ENCODE measurements at regions not wholly inside any gene's neighbourhood (a gene's known extent, or its start where the extent isn't known, plus 50 kb on each side); places are given as distances from the start of the nearest gene placed in this dataset.

DNA sequence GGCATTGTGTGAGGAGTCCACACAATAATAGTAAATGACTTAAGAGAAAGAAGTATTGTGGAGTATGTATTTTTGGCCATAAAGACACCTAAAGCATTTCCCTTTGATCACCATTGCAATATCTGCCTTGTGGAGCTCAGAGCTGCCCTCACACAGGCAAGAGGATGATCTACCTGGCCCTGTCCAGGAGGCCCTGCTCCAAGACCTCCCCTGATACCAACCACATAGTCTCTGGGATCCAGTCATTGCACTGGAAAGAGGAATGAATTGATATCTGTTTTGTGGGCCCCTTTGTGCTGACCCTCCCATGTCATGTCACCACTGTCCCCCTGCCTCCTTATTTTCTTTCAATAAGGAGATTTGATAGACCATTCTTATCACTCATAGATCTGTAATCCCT lies 430.6 kb upstream of the TNP1 start:
- Histone ChIP-seq H3K27ac (no peak overlapping the region), H3K27me3 (peaks cover 0 to 91% (median 0%) of the 10 kb centered on the region in 11 experiments; a peak in 4 of 22 replicates), H3K9me3 (replicated peaks in 1 of 11) (peaks cover 0 to 17% (median 12%) of the 10 kb centered on the region in 11 experiments; a peak in 18 of 22 replicates), H3K36me3 (no peaks in the 10 kb centered on the region), H3K9ac (no peak overlapping the region), H3K4me2 (no peak overlapping the region), H3K4me3 (no peak overlapping the region), H4K20me1 (no peaks in the 10 kb centered on the region), H3K4me1 (no peaks in the 10 kb centered on the region)
- no peak for TF ChIP-seq Cebpa-rat (IDR thresholded peaks at IDR 0.05)

DNA sequence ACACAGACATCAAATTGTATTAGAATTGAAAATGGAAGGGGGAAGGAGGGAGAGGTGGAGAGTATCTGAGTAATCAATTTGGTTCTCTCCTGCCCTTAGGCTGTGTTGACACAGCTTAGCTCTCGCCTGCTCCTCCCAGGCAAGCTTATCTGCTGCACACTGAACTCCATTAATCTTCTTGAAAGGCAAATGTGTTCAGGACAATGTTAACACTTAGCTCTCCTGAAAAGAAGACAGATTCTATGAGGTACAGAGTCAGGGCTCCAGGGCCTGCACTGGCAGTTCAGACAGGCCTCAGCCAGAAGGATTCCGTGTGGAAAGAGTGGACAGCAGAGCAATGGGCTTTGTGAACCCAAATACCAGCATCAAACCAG lies 430.0 kb upstream of the TNP1 start:
- Histone ChIP-seq H3K27me3 (peaks cover 0 to 91% (median 0%) of the 10 kb centered on the region in 11 experiments; a peak in 4 of 22 replicates), H3K4me1 (no peaks in the 10 kb centered on the region), H3K9ac (no peak overlapping the region), H3K36me3 (no peaks in the 10 kb centered on the region), H3K4me3 (no peak overlapping the region), H3K9me3 (replicated peaks in 1 of 11) (peaks cover 0 to 17% (median 12%) of the 10 kb centered on the region in 11 experiments; a peak in 18 of 22 replicates), H4K20me1 (no peaks in the 10 kb centered on the region), H3K27ac (no peak overlapping the region), H3K4me2 (no peak overlapping the region)
- TF ChIP-seq Cebpa-rat (IDR thresholded peaks at IDR 0.05): no peak

DNA sequence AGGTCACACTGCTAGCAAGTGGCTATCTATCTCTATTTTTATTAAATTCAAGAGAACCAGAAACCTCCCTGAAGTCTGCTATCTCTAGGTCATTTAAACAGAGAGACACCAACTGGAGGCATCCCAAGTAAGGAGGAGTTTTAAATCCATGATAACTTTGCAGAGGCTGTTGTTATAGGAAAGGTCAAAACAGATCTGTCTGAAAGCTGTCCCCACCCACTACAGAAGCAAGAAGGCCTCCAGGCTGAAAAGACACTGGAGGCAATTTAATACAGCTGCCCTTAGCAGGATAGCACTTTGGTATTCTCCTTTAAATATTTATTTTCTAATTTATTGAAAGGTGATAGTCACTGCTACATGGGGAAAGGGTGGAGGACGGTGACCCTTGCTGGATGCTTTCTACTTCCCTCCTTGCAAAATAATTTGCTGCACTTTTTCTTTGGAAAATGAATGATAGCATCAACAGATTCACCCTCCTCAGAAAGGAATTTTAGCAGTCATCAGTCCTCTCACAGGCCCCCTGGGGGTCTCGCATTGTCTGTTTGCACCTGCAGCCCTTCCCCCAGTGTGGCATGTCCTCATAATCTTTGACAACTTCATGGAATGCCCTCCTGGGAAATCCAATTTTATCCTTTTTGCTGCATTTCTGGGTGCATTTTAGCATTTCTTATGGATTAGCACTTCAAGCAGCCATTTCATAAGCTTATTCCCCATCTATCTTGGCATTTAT lies 429.5 kb upstream of the TNP1 start:
- Histone ChIP-seq H3K4me1 (no peaks in the 10 kb centered on the region), H3K4me2 (no peak overlapping the region), H3K27me3 (peaks cover 0 to 91% (median 0%) of the 10 kb centered on the region in 11 experiments; a peak in 4 of 22 replicates), H3K27ac (no peak overlapping the region), H3K9me3 (replicated peaks in 1 of 11) (peaks cover 0 to 17% (median 12%) of the 10 kb centered on the region in 11 experiments; a peak in 18 of 22 replicates), H3K36me3 (no peaks in the 10 kb centered on the region), H4K20me1 (no peaks in the 10 kb centered on the region), H3K9ac (no peak overlapping the region), H3K4me3 (no peak overlapping the region)
- TF ChIP-seq Cebpa-rat (IDR thresholded peaks at IDR 0.05): no peak

DNA sequence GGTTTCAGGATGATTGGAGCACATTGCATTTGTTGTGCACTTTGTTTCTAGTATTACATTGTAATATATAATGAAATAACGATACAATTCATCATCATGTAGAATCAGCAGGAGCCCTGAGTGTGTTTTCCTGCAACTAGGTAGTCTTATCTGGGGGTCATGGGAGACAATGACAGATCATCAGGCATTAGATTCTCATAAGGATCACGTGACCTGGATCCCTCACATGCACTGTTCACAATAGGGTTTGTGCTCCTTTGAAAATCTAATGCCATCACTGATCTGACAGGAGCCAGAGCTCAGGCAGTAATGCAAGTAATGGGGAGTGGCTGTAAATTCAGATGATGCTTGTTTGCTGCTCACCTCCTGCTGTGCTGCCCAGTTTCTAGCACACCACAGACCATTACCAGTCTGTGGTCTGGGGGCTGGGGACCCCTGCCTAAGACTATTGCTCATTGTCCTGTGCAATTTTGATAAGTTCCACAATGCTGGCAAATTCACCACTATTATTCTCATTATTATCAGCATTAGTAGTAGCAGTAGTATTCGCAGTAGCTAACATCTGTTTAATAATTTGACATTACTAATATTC lies 428.7 kb upstream of the TNP1 start:
- Histone ChIP-seq H3K4me3 (no peak overlapping the region), H3K9me3 (replicated peaks in 1 of 11) (peaks cover 0 to 17% (median 12%) of the 10 kb centered on the region in 11 experiments; a peak in 18 of 22 replicates), H4K20me1 (no peaks in the 10 kb centered on the region), H3K4me1 (no peaks in the 10 kb centered on the region), H3K27me3 (peaks cover 0 to 91% (median 0%) of the 10 kb centered on the region in 11 experiments; a peak in 5 of 22 replicates), H3K27ac (no peak overlapping the region), H3K9ac (no peak overlapping the region), H3K4me2 (no peak overlapping the region), H3K36me3 (no peaks in the 10 kb centered on the region)
- no peak for TF ChIP-seq Cebpa-rat (IDR thresholded peaks at IDR 0.05)

DNA sequence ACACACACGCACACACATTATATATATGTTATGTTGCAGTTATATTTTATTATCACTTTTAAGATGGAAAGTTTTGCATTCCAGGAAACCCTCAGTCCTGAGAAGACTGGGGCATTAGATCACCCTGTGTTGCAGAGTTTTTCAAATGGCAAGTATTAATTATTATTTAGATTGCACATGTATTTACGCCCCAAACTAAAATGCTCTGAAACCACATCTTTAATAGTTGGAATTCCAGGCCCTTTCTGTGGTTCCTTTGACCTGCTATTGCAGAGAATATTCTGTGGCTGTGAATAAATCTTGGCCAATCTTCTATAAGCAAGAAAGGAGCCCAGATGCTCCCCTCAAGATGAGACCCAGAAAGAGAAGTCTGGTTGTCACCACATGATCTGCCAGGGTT lies 427.0 kb upstream of the TNP1 start:
- Histone ChIP-seq H3K36me3 (no peaks in the 10 kb centered on the region), H3K9ac (no peak overlapping the region), H3K4me1 (no peaks in the 10 kb centered on the region), H3K4me2 (no peak overlapping the region), H3K4me3 (no peak overlapping the region), H3K27ac (no peak overlapping the region), H4K20me1 (no peaks in the 10 kb centered on the region), H3K27me3 (peaks cover 0 to 89% (median 0%) of the 10 kb centered on the region in 11 experiments; a peak in 5 of 22 replicates), H3K9me3 (replicated peaks in 1 of 11) (peaks cover 0 to 17% (median 12%) of the 10 kb centered on the region in 11 experiments; a peak in 18 of 22 replicates)
- no peak for TF ChIP-seq Cebpa-rat (IDR thresholded peaks at IDR 0.05)

DNA sequence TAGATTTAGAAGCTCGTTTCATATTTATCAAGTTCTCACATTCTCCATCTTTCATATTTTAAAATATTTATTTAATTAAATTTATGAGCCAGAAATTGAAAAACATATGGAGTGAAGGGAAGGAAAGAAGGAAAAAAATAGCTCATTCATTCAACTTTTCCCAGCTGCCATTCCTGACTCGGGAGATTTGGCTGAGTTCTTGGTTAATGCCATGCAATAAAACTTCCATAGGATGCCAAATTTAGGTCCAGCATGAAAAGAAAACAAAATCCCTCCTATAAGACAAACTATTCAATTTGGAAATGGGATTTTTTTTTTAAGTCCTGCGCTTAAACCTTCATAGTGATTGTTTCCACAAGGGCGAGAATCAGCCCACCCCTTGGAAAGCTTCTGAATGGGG lies 426.1 kb upstream of the TNP1 start:
- no peaks in the 10 kb centered on the region for H4K20me1 ChIP-seq
- TF ChIP-seq Cebpa-rat (IDR thresholded peaks at IDR 0.05): no peak
- H3K9ac ChIP-seq: no peak overlapping the region
- peaks cover 0 to 89% (median 0%) of the 10 kb centered on the region in 11 experiments; a peak in 5 of 22 replicates for H3K27me3 ChIP-seq
- H3K4me1 ChIP-seq: no peaks in the 10 kb centered on the region
- H3K4me3 ChIP-seq: no peak overlapping the region
- peaks cover 0 to 17% (median 12%) of the 10 kb centered on the region in 11 experiments; a peak in 18 of 22 replicates for H3K9me3 ChIP-seq (replicated peaks in 1 of 11)
- no peak overlapping the region for H3K4me2 ChIP-seq
- H3K36me3 ChIP-seq: no peaks in the 10 kb centered on the region
- H3K27ac ChIP-seq: no peak overlapping the region

DNA sequence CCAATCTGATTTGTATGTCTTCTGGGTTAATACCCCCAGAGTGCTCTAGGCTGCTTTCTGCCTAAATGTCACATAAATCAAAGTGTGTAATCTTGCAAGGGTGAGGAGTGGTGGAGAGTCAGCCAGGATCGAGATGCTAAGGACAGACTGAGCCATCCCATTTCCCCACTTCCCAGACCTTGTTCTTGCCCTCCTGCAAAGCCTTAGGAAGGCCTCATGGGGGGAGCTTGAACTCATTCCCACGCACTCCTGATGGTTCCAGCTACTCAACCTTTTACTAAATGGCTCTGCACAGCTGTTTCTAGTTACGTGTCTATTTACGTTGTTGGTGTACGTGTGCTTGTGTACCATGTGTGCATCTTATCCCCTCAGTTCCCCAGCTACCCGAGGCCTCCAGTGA lies 423.6 kb upstream of the TNP1 start:
- H4K20me1 ChIP-seq: no peaks in the 10 kb centered on the region
- H3K27me3 ChIP-seq: peaks cover 0 to 93% (median 0%) of the 10 kb centered on the region in 11 experiments; a peak in 5 of 22 replicates
- peaks cover 0 to 12% (median 9%) of the 10 kb centered on the region in 10 experiments; a peak in 15 of 20 replicates for H3K4me1 ChIP-seq
- TF ChIP-seq Cebpa-rat (IDR thresholded peaks at IDR 0.05): no peak
- no peak overlapping the region for H3K9ac ChIP-seq
- no peaks in the 10 kb centered on the region for H3K36me3 ChIP-seq
- H3K4me2 ChIP-seq: no peak overlapping the region
- H3K9me3 ChIP-seq (replicated peaks in 1 of 11): peaks cover 0 to 13% (median 8%) of the 10 kb centered on the region in 11 experiments; a peak in 18 of 22 replicates
- no peak overlapping the region for H3K27ac ChIP-seq
- H3K4me3 ChIP-seq: no peak overlapping the region

DNA sequence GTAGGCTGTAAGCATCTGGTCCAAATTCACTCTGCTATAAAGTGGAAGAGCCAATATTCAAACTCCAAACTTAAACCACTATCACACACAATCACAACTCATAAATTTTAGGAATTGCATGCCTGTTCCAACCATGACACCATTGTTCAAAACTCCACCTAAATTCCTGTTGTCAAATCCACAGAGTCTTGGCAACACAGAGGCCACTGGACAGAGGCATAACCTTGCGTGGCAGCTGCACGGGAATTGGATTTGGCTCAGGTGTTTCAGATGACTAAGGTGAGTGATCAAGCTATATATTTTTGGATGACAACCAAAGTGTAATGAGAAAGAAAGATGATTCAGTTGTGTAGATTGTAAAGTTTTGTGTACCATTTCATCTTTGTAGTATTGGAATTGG lies 422.7 kb upstream of the TNP1 start:
- no peak overlapping the region for H3K4me2 ChIP-seq
- H3K4me3 ChIP-seq: no peak overlapping the region
- H3K27me3 ChIP-seq: peaks cover 0 to 97% (median 0%) of the 10 kb centered on the region in 11 experiments; a peak in 5 of 22 replicates
- H3K9me3 ChIP-seq (replicated peaks in 1 of 11): peaks cover 0 to 3% (median 0%) of the 10 kb centered on the region in 11 experiments; a peak in 6 of 22 replicates
- no peak overlapping the region for H3K9ac ChIP-seq
- H4K20me1 ChIP-seq: no peaks in the 10 kb centered on the region
- H3K27ac ChIP-seq: no peak overlapping the region
- H3K36me3 ChIP-seq: no peaks in the 10 kb centered on the region
- no peak for TF ChIP-seq Cebpa-rat (IDR thresholded peaks at IDR 0.05)
- H3K4me1 ChIP-seq: peaks cover 0 to 12% (median 9%) of the 10 kb centered on the region in 10 experiments; a peak in 15 of 20 replicates

DNA sequence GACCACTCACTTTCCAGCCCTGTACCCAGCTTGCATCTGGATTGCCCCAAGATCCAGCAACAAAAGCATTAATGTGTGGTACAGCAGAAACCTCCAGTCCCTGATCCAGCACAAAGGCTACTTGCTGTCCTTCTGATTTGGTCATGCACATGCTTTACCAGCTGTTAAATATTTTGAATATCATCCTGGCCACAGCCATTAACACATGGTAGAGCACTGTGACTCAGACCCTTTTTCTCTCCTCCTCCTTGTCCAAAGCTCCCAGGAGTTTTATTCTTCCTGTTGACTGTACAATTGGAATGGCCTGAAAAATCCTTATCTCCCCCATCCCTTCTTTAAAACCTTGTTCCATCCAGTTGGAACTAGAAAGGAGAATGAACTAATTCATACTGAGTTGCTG lies 419.7 kb upstream of the TNP1 start:
- Histone ChIP-seq H3K4me3 (no peak overlapping the region), H3K9me3 (replicated peaks in 1 of 11) (peaks cover 0 to under 1% (median 0%) of the 10 kb centered on the region in 11 experiments; a peak in 3 of 22 replicates), H3K27ac (no peak overlapping the region), H3K9ac (no peak overlapping the region), H3K27me3 (peaks cover 0 to 98% (median 0%) of the 10 kb centered on the region in 11 experiments; a peak in 5 of 22 replicates), H3K36me3 (no peaks in the 10 kb centered on the region), H3K4me1 (peaks cover 0 to 25% (median 20%) of the 10 kb centered on the region in 10 experiments; a peak in 15 of 20 replicates), H4K20me1 (no peaks in the 10 kb centered on the region), H3K4me2 (peak overlapping the region in 8 of 11 experiments; percentile 40 to 61 (median 50); a peak in 16 of 22 replicates)
- TF ChIP-seq Cebpa-rat (IDR thresholded peaks at IDR 0.05): no peak

Measured in BLaER1 treated with 17β-estradiol and CSF1 and Interleukin-3, amounts not matched to agents 10 nM and 100 nM (cell line).